Testis (tissue), 2 donors: ENCODE measurements at regions not wholly inside any gene's neighbourhood (a gene's known extent, or its start where the extent isn't known, plus 50 kb on each side); places are given as distances from the start of the nearest gene placed in this dataset.

Experiments used
- DNase-seq: peaks from one replicate; pipeline ENCODE4 v3.0.0-alpha.2; 2019
- H3K27ac ChIP-seq, 2 donors: fragments of 200-600 bp; sonication (generic); one replicate each; pipeline ENCODE4 v1.5.1; 2019
- H3K27me3 ChIP-seq: fragments of 200-600 bp; sonication (generic); one replicate; pipeline ENCODE4 v1.5.1; 2019
- H3K36me3 ChIP-seq: fragments of 200-600 bp; sonication (generic); one replicate; pipeline ENCODE4 v1.5.1; 2017; ENCODE audit warnings: low read depth; ENCODE audit errors: missing control alignments
- H3K4me1 ChIP-seq: fragments of 200-600 bp; sonication (generic); one replicate; pipeline ENCODE4 v1.5.1; 2019
- H3K4me3 ChIP-seq, 2 donors: fragments of 200-600 bp; sonication (generic); one replicate each; pipeline ENCODE4 v1.5.1; 2017 to 2019
- H3K9me3 ChIP-seq: fragments of 200-600 bp; sonication (generic); one replicate; pipeline ENCODE4 v1.5.1; 2017
- CTCF ChIP-seq, 3 experiments: fragments of 450-650 bp in 2 of 3; fragments of 200-600 bp in 1 of 3; sonication (generic) in 1 of 3; IDR thresholded peaks; one replicate each; pipeline ENCODE4 v1.5.1; 2016 to 2019; ENCODE audit warnings: antibody characterized with exemption in 3 of 3, mild to moderate bottlenecking in 2 of 3, moderate library complexity in 1 of 3
- POLR2A ChIP-seq: fragments of 450-650 bp; IDR thresholded peaks from one replicate; pipeline ENCODE4 v1.6.1; 2017; ENCODE audit warnings: antibody characterized with exemption, mild to moderate bottlenecking, moderate library complexity
- WGBS, 2 donors: methylation state at CpG; one replicate each; pipeline ENCODE4 v1.1.5; 2018; 5-methylcytosine and 5-hydroxymethylcytosine counted together
- intact Hi-C: fragments of 100-400 bp; cut with DNase I; formaldehyde crosslinking; loops from one replicate; pipeline ENCODE4 v1.15.1; 2023; ENCODE audit warnings: low total_unique reads

GRCh38 chr1:190904091-190904695 is 426.5 kb upstream of the BRINP3 start:
- H3K36me3 ChIP-seq: no peaks in the 10 kb centered on the region
- no peak overlapping the region for H3K4me3 ChIP-seq
- no peak for DNase-seq
- WGBS, 2 donors: 86 to 89% methylated on average over 2 of the region's 2 CpGs
- TF ChIP-seq CTCF (IDR thresholded peaks at IDR 0.05) (no peak), POLR2A (no peak)
- intact Hi-C loops: no loop called here
- H3K9me3 ChIP-seq: no peaks in the 10 kb centered on the region
- H3K27ac ChIP-seq: no peak overlapping the region
- no peaks in the 10 kb centered on the region for H3K4me1 ChIP-seq
- H3K27me3 ChIP-seq: no peaks in the 10 kb centered on the region

GRCh38 chr1:190906206-190906725 is 428.6 kb upstream of the BRINP3 start:
- DNase-seq: no peak
- no peaks in the 10 kb centered on the region for H3K36me3 ChIP-seq
- WGBS, 2 donors: 56 to 71% methylated on average over 1 of the region's 1 CpG
- TF ChIP-seq POLR2A (no peak), CTCF (IDR thresholded peaks at IDR 0.05) (no peak)
- H3K4me1 ChIP-seq: no peaks in the 10 kb centered on the region
- intact Hi-C loops: no loop called here
- no peak overlapping the region for H3K27ac ChIP-seq
- H3K9me3 ChIP-seq: no peaks in the 10 kb centered on the region
- no peaks in the 10 kb centered on the region for H3K27me3 ChIP-seq
- no peak overlapping the region for H3K4me3 ChIP-seq

GRCh38 chr1:190908246-190908645 is 430.6 kb upstream of the BRINP3 start:
- 94 to 95% methylated on average over 1 of the region's 1 CpG for WGBS, 2 donors
- Histone ChIP-seq H3K9me3 (no peaks in the 10 kb centered on the region), H3K36me3 (no peaks in the 10 kb centered on the region), H3K27me3 (no peaks in the 10 kb centered on the region), H3K27ac (no peak overlapping the region), H3K4me3 (no peak overlapping the region), H3K4me1 (no peaks in the 10 kb centered on the region)
- TF ChIP-seq POLR2A (no peak), CTCF (IDR thresholded peaks at IDR 0.05) (no peak)
- no peak for DNase-seq
- intact Hi-C loops: no loop called here

GRCh38 chr1:190908691-190909090 is 431.0 kb upstream of the BRINP3 start:
- intact Hi-C loops: no loop called here
- H3K9me3 ChIP-seq: no peaks in the 10 kb centered on the region
- no peak overlapping the region for H3K27ac ChIP-seq
- DNase-seq: no peak
- H3K27me3 ChIP-seq: no peaks in the 10 kb centered on the region
- no peaks in the 10 kb centered on the region for H3K4me1 ChIP-seq
- TF ChIP-seq POLR2A (no peak), CTCF (IDR thresholded peaks at IDR 0.05) (no peak)
- H3K36me3 ChIP-seq: no peaks in the 10 kb centered on the region
- no peak overlapping the region for H3K4me3 ChIP-seq

- intact Hi-C loops: no loop called here
- WGBS, 2 donors: 48 to 62% methylated on average over 1 of the region's 1 CpG
- Histone ChIP-seq H3K27ac (no peak overlapping the region), H3K4me1 (no peaks in the 10 kb centered on the region), H3K9me3 (no peaks in the 10 kb centered on the region), H3K36me3 (no peaks in the 10 kb centered on the region), H3K27me3 (no peaks in the 10 kb centered on the region), H3K4me3 (no peak overlapping the region)
- no peak for DNase-seq
- no peak for TF ChIP-seq POLR2A
- TF ChIP-seq CTCF (IDR thresholded peaks at IDR 0.05): no peak
Measured at GRCh38 chr1:190935925-190936324, 458.3 kb upstream of the BRINP3 start.
